MCF 10A (cell line): ENCODE measurements at regions not wholly inside any gene's neighbourhood (a gene's known extent, or its start where the extent isn't known, plus 50 kb on each side); places are given as distances from the start of the nearest gene placed in this dataset.

Experiments
- BruUV-seq: library from RNA; stranded (reverse); fragments of 400-500 nt; replicated peaks from 2 replicates; lab custom pipeline; 2021; lab: Mats Ljungman, UMichigan
- CTCF ChIA-PET: fragments of 300-600 bp; sonication (Branson Sonifier 250); formaldehyde crosslinking; extraction: SDS; loops from one replicate; lab custom pipeline; 2021; ENCODE audit warnings: antibody characterized with exemption, inconsistent platforms; lab: Yijun Ruan, JAX
- POLR2A ChIA-PET: fragments of 300-600, 350-650 bp; sonication (Branson Sonifier 250); formaldehyde crosslinking; extraction: SDS; loops from one replicate; lab custom pipeline; 2020; ENCODE audit warnings: antibody characterized with exemption, inconsistent platforms; lab: Yijun Ruan, JAX
- DNase-seq: peaks from one replicate; pipeline ENCODE4 v3.0.0-alpha.2; 2018; ENCODE audit not compliant: unreplicated experiment
- H3K27ac Mint-ChIP-seq: one replicate; pipeline ENCODE4 v1.8.0; 2022; ENCODE audit warnings: mild to moderate bottlenecking, low read depth, mixed read lengths; ENCODE audit not compliant: unreplicated experiment
- H3K27me3 Mint-ChIP-seq: one replicate; pipeline ENCODE4 v1.8.0; 2022; ENCODE audit warnings: mixed read lengths; ENCODE audit not compliant: insufficient read depth, unreplicated experiment
- H3K36me3 Mint-ChIP-seq: one replicate; pipeline ENCODE4 v1.8.0; 2022; ENCODE audit warnings: mild to moderate bottlenecking, moderate library complexity, mixed read lengths; ENCODE audit not compliant: insufficient read depth, unreplicated experiment
- H3K4me1 Mint-ChIP-seq: one replicate; pipeline ENCODE4 v1.8.0; 2022; ENCODE audit warnings: mixed read lengths; ENCODE audit not compliant: insufficient read depth, unreplicated experiment
- H3K4me3 Mint-ChIP-seq: one replicate; pipeline ENCODE4 v1.8.0; 2022; ENCODE audit warnings: mild to moderate bottlenecking, moderate library complexity, mixed read lengths; ENCODE audit not compliant: unreplicated experiment
- H3K9me3 Mint-ChIP-seq: one replicate; pipeline ENCODE4 v1.8.0; 2022; ENCODE audit warnings: mixed read lengths; ENCODE audit not compliant: unreplicated experiment
- intact Hi-C: fragments of 100-400 bp; cut with micrococcal nuclease; formaldehyde crosslinking; loops from 2 replicates; pipeline ENCODE4 v1.14.1; 2022
- TF ChIP-seq, protein P1 (sequence below): fragments of 200-600 bp; IDR thresholded peaks from one replicate; pipeline ENCODE4 v1.8.0; 2022; ENCODE audit warnings: antibody characterized with exemption, mild to moderate bottlenecking; ENCODE audit not compliant: unreplicated experiment

DNA sequence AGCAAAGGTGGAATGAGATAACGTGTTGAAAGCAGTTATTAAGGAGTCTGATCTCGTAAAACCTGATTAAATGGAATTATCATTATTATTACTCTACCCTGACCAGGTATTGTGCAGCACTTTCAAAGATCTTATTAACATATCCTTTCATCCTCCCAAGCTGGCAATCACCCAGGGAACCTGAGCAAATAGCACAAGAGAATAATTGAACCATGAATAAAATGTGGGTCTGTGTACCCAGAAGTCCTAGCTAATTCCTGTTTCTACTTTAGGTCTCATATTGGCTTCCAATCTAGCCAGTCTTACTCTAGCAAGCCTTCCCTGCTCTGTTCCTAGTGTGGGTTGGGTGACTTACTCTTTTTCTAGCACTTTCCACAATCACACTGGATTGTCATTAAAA is 162.2 kb upstream of the STK32A start:
- Mint-ChIP-seq H3K36me3 (no peaks in the 10 kb centered on the region), H3K9me3 (no peaks in the 10 kb centered on the region), H3K27me3 (no peaks in the 10 kb centered on the region), H3K4me3 (no peak overlapping the region), H3K27ac (no peak overlapping the region), H3K4me1 (no peaks in the 10 kb centered on the region)
- ChIA-PET POLR2A (no interaction called here), CTCF (no interaction called here)
- TF ChIP-seq, protein P1, sequence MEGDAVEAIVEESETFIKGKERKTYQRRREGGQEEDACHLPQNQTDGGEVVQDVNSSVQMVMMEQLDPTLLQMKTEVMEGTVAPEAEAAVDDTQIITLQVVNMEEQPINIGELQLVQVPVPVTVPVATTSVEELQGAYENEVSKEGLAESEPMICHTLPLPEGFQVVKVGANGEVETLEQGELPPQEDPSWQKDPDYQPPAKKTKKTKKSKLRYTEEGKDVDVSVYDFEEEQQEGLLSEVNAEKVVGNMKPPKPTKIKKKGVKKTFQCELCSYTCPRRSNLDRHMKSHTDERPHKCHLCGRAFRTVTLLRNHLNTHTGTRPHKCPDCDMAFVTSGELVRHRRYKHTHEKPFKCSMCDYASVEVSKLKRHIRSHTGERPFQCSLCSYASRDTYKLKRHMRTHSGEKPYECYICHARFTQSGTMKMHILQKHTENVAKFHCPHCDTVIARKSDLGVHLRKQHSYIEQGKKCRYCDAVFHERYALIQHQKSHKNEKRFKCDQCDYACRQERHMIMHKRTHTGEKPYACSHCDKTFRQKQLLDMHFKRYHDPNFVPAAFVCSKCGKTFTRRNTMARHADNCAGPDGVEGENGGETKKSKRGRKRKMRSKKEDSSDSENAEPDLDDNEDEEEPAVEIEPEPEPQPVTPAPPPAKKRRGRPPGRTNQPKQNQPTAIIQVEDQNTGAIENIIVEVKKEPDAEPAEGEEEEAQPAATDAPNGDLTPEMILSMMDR, result no peak
- no TSS peak for BruUV-seq
- intact Hi-C loops, result no loop called here
- DNase-seq, result no peak

DNA sequence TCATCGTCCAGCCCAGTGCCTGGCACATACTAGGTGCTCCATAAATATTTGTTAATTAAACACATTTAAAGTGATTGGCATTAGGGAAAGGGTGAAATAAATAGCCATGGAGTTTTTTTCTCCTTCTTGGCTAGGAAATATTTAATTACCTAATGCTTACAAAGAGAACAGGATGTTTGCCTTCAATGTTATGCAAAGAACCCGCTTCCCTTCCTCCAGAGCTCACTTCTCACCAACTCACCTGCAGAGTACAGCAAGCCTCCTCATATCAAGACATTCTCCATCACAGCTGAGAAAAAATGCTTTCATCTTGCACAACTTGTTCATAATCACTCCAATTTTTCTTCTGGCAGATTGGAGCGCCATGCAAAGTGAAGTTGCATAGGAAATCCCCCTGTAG is 161.7 kb upstream of the STK32A start:
- Mint-ChIP-seq H3K27me3 (no peaks in the 10 kb centered on the region), H3K4me3 (no peak overlapping the region), H3K27ac (no peak overlapping the region), H3K4me1 (no peaks in the 10 kb centered on the region), H3K36me3 (no peaks in the 10 kb centered on the region), H3K9me3 (no peaks in the 10 kb centered on the region)
- CTCF ChIA-PET, result no interaction called here
- no peak for DNase-seq
- no TSS peak for BruUV-seq
- POLR2A ChIA-PET, result no interaction called here
- TF ChIP-seq, protein P1, result no peak
- intact Hi-C loops, result no loop called here

DNA sequence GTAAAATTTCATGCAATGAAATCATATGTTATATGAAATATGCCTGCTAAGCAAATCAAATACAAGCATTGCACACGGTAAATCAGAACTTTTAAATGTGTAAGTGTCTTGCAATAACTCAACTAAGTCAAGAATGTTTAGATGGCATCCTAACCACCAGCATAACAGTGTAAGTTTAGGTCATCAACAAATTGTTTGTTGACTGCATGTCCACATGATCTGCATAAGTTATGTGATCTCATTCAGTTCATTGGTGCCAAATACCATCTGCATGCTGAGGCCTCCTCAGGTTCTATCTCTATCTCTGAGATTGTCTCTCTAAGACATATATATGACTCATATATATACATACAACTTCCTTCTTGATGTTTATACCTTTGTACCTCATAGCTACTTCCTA is 159.6 kb upstream of the STK32A start:
- no peak for DNase-seq
- Mint-ChIP-seq H3K27ac (no peak overlapping the region), H3K27me3 (no peaks in the 10 kb centered on the region), H3K9me3 (no peaks in the 10 kb centered on the region), H3K4me3 (no peak overlapping the region), H3K4me1 (no peaks in the 10 kb centered on the region), H3K36me3 (no peaks in the 10 kb centered on the region)
- ChIA-PET POLR2A (no interaction called here), CTCF (interaction anchor here (0.7 to 1.6 kb wide), 2 partner anchors 13 to 23 kb away, joined by 3 to 6 read pairs; no protein-coding TSS in a partner anchor)
- TF ChIP-seq, protein P1, result no peak
- intact Hi-C loops, result no loop called here
- no TSS peak for BruUV-seq

GRCh38 chr5:147080391-147080790 is 154.4 kb upstream of the STK32A start:
- DNase-seq, result no peak
- no peaks in the 10 kb centered on the region for H3K36me3 Mint-ChIP-seq
- no peaks in the 10 kb centered on the region for H3K4me1 Mint-ChIP-seq
- BruUV-seq, result no TSS peak
- no peaks in the 10 kb centered on the region for H3K27me3 Mint-ChIP-seq
- no peaks in the 10 kb centered on the region for H3K9me3 Mint-ChIP-seq
- CTCF ChIA-PET, result interaction anchor here (0.5 kb wide), 1 partner anchor 214 kb away, joined by 3 read pairs; no protein-coding TSS in a partner anchor
- POLR2A ChIA-PET, result no interaction called here
- H3K4me3 Mint-ChIP-seq, result no peak overlapping the region
- no peak overlapping the region for H3K27ac Mint-ChIP-seq
- TF ChIP-seq, protein P1, result no peak
- intact Hi-C loops, result no loop called here
